H1 (cell line): ENCODE measurements at regions not wholly inside any gene's neighbourhood (a gene's known extent, or its start where the extent isn't known, plus 50 kb on each side); places are given as distances from the start of the nearest gene placed in this dataset.

ENCODE experiments used
- CTCF ChIA-PET: fragments of 300-600 bp; sonication (Branson Sonifier 250); formaldehyde crosslinking; loops from one replicate; lab custom pipeline; 2021; ENCODE audit not compliant: partially characterized antibody; lab: Charles Lee
- POLR2A ChIA-PET: fragments of 300-600 bp; sonication (Branson Sonifier 250); formaldehyde crosslinking; loops from one replicate; lab custom pipeline; 2021; ENCODE audit warnings: inconsistent platforms; ENCODE audit not compliant: partially characterized antibody; lab: Charles Lee
- DNase-seq, 2 experiments: peaks; one replicate each; pipeline versions ENCODE4 v3.0.0 to v3.0.0-alpha.2; 2010 to 2022; ENCODE audit warnings: low spot score in 2 of 2, low read depth in 1 of 2, mixed read lengths in 1 of 2
- FAIRE-seq: peaks from 2 replicates; lab custom pipeline; 2011; peaks lifted over from hg19 to GRCh38; lab: Jason Lieb, UNC
- H2AFZ ChIP-seq: 2 replicates; pipeline ENCODE4 v1.8.1; 2012; ENCODE audit warnings: low read length, inconsistent platforms
- H2AK5ac ChIP-seq: 2 replicates; pipeline ENCODE4 v1.6.1; 2013; ENCODE audit warnings: low read depth, low read length
- H2BK120ac ChIP-seq: replicated peaks from 2 replicates; pipeline ENCODE3; 2013; ENCODE audit warnings: low read depth, low read length, inconsistent platforms
- H2BK12ac ChIP-seq: 2 replicates; pipeline ENCODE4 v1.6.1; 2013; ENCODE audit warnings: low read depth, low read length
- H2BK15ac ChIP-seq: 2 replicates; pipeline ENCODE4 v1.6.1; 2013; ENCODE audit warnings: low read length
- H2BK20ac ChIP-seq: 2 replicates; pipeline ENCODE4 v1.6.1; 2013; ENCODE audit warnings: low read length
- H2BK5ac ChIP-seq: 2 replicates; pipeline ENCODE4 v1.6.1; 2013; ENCODE audit warnings: low read depth, low read length
- H3K14ac ChIP-seq: 2 replicates; pipeline ENCODE4 v1.6.1; 2013; ENCODE audit warnings: inconsistent platforms; ENCODE audit not compliant: insufficient read length
- H3K18ac ChIP-seq: 2 replicates; pipeline ENCODE4 v1.6.1; 2013; ENCODE audit warnings: low read length; ENCODE audit errors: extremely low read depth
- H3K23ac ChIP-seq: 2 replicates; pipeline ENCODE4 v1.6.1; 2013; ENCODE audit warnings: inconsistent platforms; ENCODE audit not compliant: insufficient read length
- H3K23me2 ChIP-seq: 2 replicates; pipeline ENCODE4 v1.6.1; 2013; ENCODE audit warnings: low read depth, low read length
- H3K27ac ChIP-seq: 2 replicates; pipeline ENCODE4 v1.6.1; 2011; ENCODE audit warnings: low read depth, low read length, inconsistent platforms
- H3K27me3 ChIP-seq, 4 experiments: replicated peaks in 1 of 4; 1 replicate in 1 of 4; 2 replicates in 3 of 4; pipeline versions ENCODE4 v1.6.1 to v1.8.1; 2011 to 2013; ENCODE audit warnings: low read length in 3 of 4, mild to moderate bottlenecking in 3 of 4, inconsistent platforms in 2 of 4, mixed read lengths in 2 of 4, moderate library complexity in 1 of 4; ENCODE audit not compliant: control insufficient read depth in 3 of 4, insufficient read depth in 3 of 4; ENCODE audit errors: extremely low read depth in 1 of 4
- H3K36me3 ChIP-seq, 4 experiments: 2 replicates each; pipeline versions ENCODE4 v1.6.1 to v1.8.1; 2011 to 2013; ENCODE audit warnings: mild to moderate bottlenecking in 4 of 4, low read length in 3 of 4, moderate library complexity in 2 of 4, control low read depth in 1 of 4, inconsistent platforms in 1 of 4; ENCODE audit not compliant: insufficient read depth in 4 of 4, control insufficient read depth in 2 of 4
- H3K4ac ChIP-seq: replicated peaks from 2 replicates; pipeline ENCODE3; 2013; ENCODE audit warnings: low read length, low read depth, mixed read lengths, inconsistent platforms; ENCODE audit not compliant: insufficient read length
- H3K4me1 ChIP-seq, 4 experiments: replicated peaks in 1 of 4; 1 replicate in 1 of 4; 2 replicates in 3 of 4; pipeline versions ENCODE4 v1.6.1 to v1.8.1; 2011 to 2013; ENCODE audit warnings: low read length in 3 of 4, inconsistent platforms in 2 of 4, mixed read lengths in 1 of 4; ENCODE audit not compliant: insufficient read depth in 4 of 4, control insufficient read depth in 3 of 4
- H3K4me2 ChIP-seq, 2 experiments: 2 replicates each; pipeline versions ENCODE4 v1.6.1 to v1.8.1; 2011 to 2013; ENCODE audit warnings: low read depth in 2 of 2, low read length in 2 of 2, control low read depth in 1 of 2, inconsistent platforms in 1 of 2, mild to moderate bottlenecking in 1 of 2; ENCODE audit not compliant: insufficient read depth in 1 of 2
- H3K4me3 ChIP-seq, 4 experiments: fragments of 200-600, 300-600 bp in 1 of 4; sonication (generic), shearing (Covaris generic), sonication (Bioruptor Twin) in 1 of 4; 2 replicates each; pipeline versions ENCODE4 v1.5.1 to v1.8.1; 2011 to 2016; ENCODE audit warnings: low read length in 4 of 4, low read depth in 3 of 4, control low read depth in 2 of 4, inconsistent platforms in 2 of 4, mild to moderate bottlenecking in 2 of 4, mixed read lengths in 1 of 4, moderate library complexity in 1 of 4; ENCODE audit not compliant: insufficient read depth in 2 of 4; ENCODE audit errors: extremely low read depth in 1 of 4
- H3K56ac ChIP-seq: replicated peaks from 2 replicates; pipeline ENCODE3; 2013; ENCODE audit warnings: low read depth, mild to moderate bottlenecking, mixed read lengths, low read length, inconsistent platforms; ENCODE audit not compliant: insufficient read length
- H3K79me1 ChIP-seq: 2 replicates; pipeline ENCODE4 v1.6.1; 2013; ENCODE audit warnings: low read depth, low read length, control low read depth
- H3K79me2 ChIP-seq, 2 experiments: 2 replicates each; pipeline versions ENCODE4 v1.6.1 to v1.8.1; 2012 to 2013; ENCODE audit warnings: low read length in 2 of 2, mild to moderate bottlenecking in 2 of 2, inconsistent platforms in 1 of 2; ENCODE audit not compliant: insufficient read depth in 2 of 2, control insufficient read depth in 1 of 2
- H3K9ac ChIP-seq, 4 experiments: replicated peaks in 1 of 4; 1 replicate in 1 of 4; 2 replicates in 3 of 4; pipeline versions ENCODE4 v1.6.1 to v1.8.1; 2011 to 2013; ENCODE audit warnings: low read depth in 3 of 4, low read length in 3 of 4, control low read depth in 2 of 4, mild to moderate bottlenecking in 2 of 4, moderate library complexity in 2 of 4, inconsistent platforms in 1 of 4; ENCODE audit errors: extremely low read depth in 1 of 4
- H3K9me3 ChIP-seq, 2 experiments: 2 replicates each; pipeline versions ENCODE4 v1.6.1 to v1.8.1; 2012 to 2013; ENCODE audit warnings: mild to moderate bottlenecking in 2 of 2, moderate library complexity in 2 of 2, control low read depth in 1 of 2, inconsistent platforms in 1 of 2, low read depth in 1 of 2, low read length in 1 of 2, mixed read lengths in 1 of 2; ENCODE audit not compliant: insufficient read depth in 2 of 2
- H4K20me1 ChIP-seq, 2 experiments: replicated peaks in 1 of 2; 2 replicates each; pipeline versions ENCODE3 to v1.8.1; 2011 to 2013; ENCODE audit warnings: inconsistent platforms in 2 of 2, low read length in 2 of 2, mild to moderate bottlenecking in 1 of 2; ENCODE audit not compliant: insufficient read depth in 2 of 2, control insufficient read depth in 1 of 2
- H4K5ac ChIP-seq: 2 replicates; pipeline ENCODE4 v1.6.1; 2013; ENCODE audit warnings: low read length, low read depth, mixed read lengths, inconsistent platforms; ENCODE audit not compliant: insufficient read length
- H4K8ac ChIP-seq: 2 replicates; pipeline ENCODE4 v1.8.0; 2013; ENCODE audit warnings: mild to moderate bottlenecking, moderate library complexity, low read length, inconsistent platforms; ENCODE audit not compliant: insufficient read depth; ENCODE audit errors: extremely low read depth
- H4K91ac ChIP-seq: replicated peaks from 2 replicates; pipeline ENCODE3; 2013; ENCODE audit warnings: low read length, mixed read lengths, inconsistent platforms; ENCODE audit not compliant: insufficient read length
- ATF2 ChIP-seq: IDR thresholded peaks from 2 replicates; pipeline ENCODE4 v1.6.1; 2012; ENCODE audit warnings: low read length, inconsistent platforms
- JUND ChIP-seq: IDR thresholded peaks from 2 replicates; pipeline ENCODE4 v1.6.1; 2011; ENCODE audit warnings: mild to moderate bottlenecking, improper control_type of control experiment, low read length
- SAP30 ChIP-seq: fragments of 300-600 bp; sonication (generic); IDR thresholded peaks from 2 replicates; pipeline ENCODE4 v1.7.1; 2012; ENCODE audit warnings: low read length, moderate library complexity, mild to moderate bottlenecking, inconsistent platforms; ENCODE audit not compliant: insufficient read depth, insufficient replicate concordance
- ZNF274 ChIP-seq: IDR thresholded peaks from 2 replicates; pipeline ENCODE4 v1.7.0; 2012; ENCODE audit warnings: low read length, borderline replicate concordance; ENCODE audit errors: extremely low read depth
- WGBS, 2 experiments: shearing (Covaris generic) in 1 of 2; methylation state at CpG; one replicate each; pipeline versions ENCODE4 v1.1.6 to v1.1.7; 2013 to 2015; ENCODE audit warnings: low lambda C conversion rate in 2 of 2, mixed read lengths in 2 of 2, inconsistent platforms in 1 of 2, low coverage in 1 of 2, missing lambda C conversion rate in 1 of 2; ENCODE audit not compliant: insufficient replicate concordance in 2 of 2, insufficient coverage in 1 of 2, insufficient read length in 1 of 2; ENCODE audit errors: extremely low coverage in 1 of 2, missing lambda C conversion rate in 1 of 2; 5-methylcytosine and 5-hydroxymethylcytosine counted together

GRCh38 chr3:83514130-83514914, 1444.5 kb upstream of the CADM2 start:
- H3K4me2 ChIP-seq: peak overlapping the region in 1 of 2 experiments; percentile 40; a peak in 2 of 4 replicates
- peak; percentile 88 for TF ChIP-seq ATF2
- TF ChIP-seq JUND: peak; percentile 82
- TF ChIP-seq ZNF274: no peak
- no peak for TF ChIP-seq SAP30
- CTCF ChIA-PET: no interaction called here
- no peaks in the 10 kb centered on the region for H3K27me3 ChIP-seq
- peaks cover 0 to 13% (median 7%) of the 10 kb centered on the region in 4 experiments; a peak in 5 of 7 replicates for H3K4me1 ChIP-seq
- no peak overlapping the region for H3K14ac ChIP-seq
- H3K36me3 ChIP-seq: no peaks in the 10 kb centered on the region
- no peak overlapping the region for H3K4ac ChIP-seq
- peak overlapping the region; percentile 27; the same call in 1 of the 2 replicates for H2BK5ac ChIP-seq
- H4K8ac ChIP-seq: no peak overlapping the region
- H3K79me2 ChIP-seq: no peaks in the 10 kb centered on the region
- no peak overlapping the region for H3K23ac ChIP-seq
- peak; percentile 49 to 58 for DNase-seq
- H3K9ac ChIP-seq: no peak overlapping the region
- H2BK15ac ChIP-seq: no peak overlapping the region
- no peak overlapping the region for H3K56ac ChIP-seq
- no peak overlapping the region for H3K18ac ChIP-seq
- no peak overlapping the region for H2BK12ac ChIP-seq
- no peaks in the 10 kb centered on the region for H3K79me1 ChIP-seq
- 0 out of 2 replicates have a peak overlapping the region, but pooled peaks have one; percentile 64 for H2AFZ ChIP-seq
- 62% methylated on average over 6 of the region's 6 CpGs; no CpG with 5 or more reads in 1 of the 2 experiments for WGBS, 2 experiments
- H4K5ac ChIP-seq: peak overlapping the region; percentile 25
- peak overlapping the region in 1 of 4 experiments; percentile 12; a peak in 1 of 8 replicates for H3K4me3 ChIP-seq
- H2BK20ac ChIP-seq: no peak overlapping the region
- H4K20me1 ChIP-seq: no peaks in the 10 kb centered on the region
- H2BK120ac ChIP-seq: no peak overlapping the region
- peak overlapping the region; percentile 40; the same call in 1 of the 2 replicates for H3K27ac ChIP-seq
- FAIRE-seq: peak; percentile 90
- no peak overlapping the region for H4K91ac ChIP-seq
- no peak overlapping the region for H2AK5ac ChIP-seq
- H3K23me2 ChIP-seq: no peaks in the 10 kb centered on the region
- POLR2A ChIA-PET: no interaction called here
- no peaks in the 10 kb centered on the region for H3K9me3 ChIP-seq
